Suppressor macrophage (primary cell): ENCODE measurements at regions not wholly inside any gene's neighbourhood (a gene's known extent, or its start where the extent isn't known, plus 50 kb on each side); places are given as distances from the start of the nearest gene placed in this dataset.
"Not testable (repeated sequence)": the region's sequence is repeated elsewhere in the genome, so short reads cannot be mapped to it uniquely, and the experiment has no call there.

Experiments used
- DNase-seq, 4 experiments: peaks; one replicate each; pipeline ENCODE4 v3.0.0-alpha.2; 2020 to 2022

DNA sequence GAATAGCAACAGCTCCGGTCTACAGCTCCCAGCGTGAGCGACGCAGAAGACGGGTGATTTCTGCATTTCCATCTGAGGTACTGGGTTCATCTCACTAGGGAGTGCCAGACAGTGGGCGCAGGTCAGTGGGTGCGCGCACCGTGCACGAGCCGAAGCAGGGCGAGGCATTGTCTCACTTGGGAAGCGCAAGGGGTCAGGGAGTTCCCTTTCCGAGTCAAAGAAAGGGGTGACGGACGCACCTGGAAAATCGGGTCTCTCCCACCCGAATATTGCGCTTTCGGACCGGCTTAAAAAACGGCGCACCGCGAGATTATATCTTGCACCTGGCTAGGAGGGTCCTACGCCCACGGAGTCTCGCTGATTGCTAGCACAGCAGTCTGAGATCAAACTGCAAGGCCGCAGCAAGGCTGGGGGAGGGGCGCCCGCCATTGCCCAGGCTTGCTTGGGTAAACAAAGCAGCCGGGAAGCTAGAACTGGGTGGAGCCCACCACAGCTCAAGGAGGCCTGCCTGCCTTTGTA is 442.3 kb upstream of the NFIA start:
- not testable (repeated sequence) for DNase-seq

- DNase-seq = no peak
Observed at GRCh38 chr1:60639287-60639686, 443.1 kb upstream of the NFIA start.

DNA sequence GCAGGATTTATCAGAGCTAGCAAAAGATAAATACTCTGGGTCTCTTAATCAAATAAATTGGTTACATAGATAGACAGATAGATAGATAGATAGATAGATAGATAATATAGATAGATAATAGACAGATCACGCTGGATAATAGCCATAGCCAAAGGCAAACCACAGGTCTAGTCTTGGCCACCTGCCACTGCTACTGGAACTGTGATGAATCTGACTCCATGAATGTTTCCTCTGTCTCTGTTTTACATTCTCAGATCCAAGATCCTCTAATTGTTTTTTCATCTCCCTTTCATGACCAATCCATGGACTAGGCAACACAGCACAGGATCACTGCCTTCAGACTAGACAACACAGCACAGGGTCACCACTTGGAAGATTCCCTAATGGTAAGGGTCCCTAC is 444.7 kb upstream of the NFIA start:
- no peak for DNase-seq

DNA sequence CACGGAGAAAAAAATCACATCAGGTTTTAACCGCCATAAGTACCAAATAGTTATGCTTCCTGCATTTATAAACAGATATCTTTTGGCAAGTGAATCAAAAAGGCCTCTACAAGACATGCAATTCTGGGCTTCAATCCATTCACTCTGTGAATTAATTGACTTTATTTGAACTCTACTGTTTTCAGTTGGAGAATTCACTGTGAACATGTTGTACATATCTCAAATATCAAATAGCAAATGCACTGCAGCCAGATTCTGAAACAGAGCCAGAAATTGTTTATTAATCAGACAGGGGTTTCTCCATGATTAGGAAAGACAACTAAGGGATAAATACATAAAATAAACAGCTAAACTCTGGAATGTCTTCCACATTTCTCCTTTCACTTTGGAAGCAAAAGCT is 445.4 kb upstream of the NFIA start:
- DNase-seq = no peak

GRCh38 chr1:60634106-60634505 is 448.3 kb upstream of the NFIA start:
- DNase-seq = no peak

GRCh38 chr1:60622486-60622885 is 459.9 kb upstream of the NFIA start:
- DNase-seq = no peak

- peak; percentile 11 to 40 (median 23) for DNase-seq
Observed at GRCh38 chr1:60621368-60621851, 461.0 kb upstream of the NFIA start.

GRCh38 chr1:60620087-60620486 is 462.3 kb upstream of the NFIA start:
- no peak for DNase-seq

- DNase-seq = no peak
Observed at GRCh38 chr1:60619581-60619980, 462.8 kb upstream of the NFIA start.

- DNase-seq = no peak
Observed at GRCh38 chr1:60615666-60616065, 466.7 kb upstream of the NFIA start.

GRCh38 chr1:60612790-60613189 is 469.6 kb upstream of the NFIA start:
- no peak for DNase-seq

DNA sequence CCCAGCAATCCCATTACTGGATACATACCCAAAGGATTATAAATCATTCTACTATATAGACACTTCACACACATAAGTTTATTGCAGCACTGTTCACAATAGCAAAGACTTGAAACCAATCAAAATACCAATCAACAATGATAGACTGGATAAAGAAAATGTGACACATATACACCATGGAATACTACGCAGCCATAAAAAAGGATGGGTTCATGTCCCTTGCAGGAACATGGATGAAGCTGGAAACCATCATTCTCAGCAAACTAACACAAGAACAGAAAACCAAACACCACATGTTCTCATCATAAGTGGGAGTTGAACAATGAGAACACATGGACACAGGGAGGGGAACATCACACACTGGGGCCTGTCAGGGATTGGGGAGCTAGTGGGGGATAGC is 475.4 kb upstream of the NFIA start:
- DNase-seq = not testable (repeated sequence)

- peak in 1 of 4 experiments; percentile 3 for DNase-seq
Observed at GRCh38 chr1:60600532-60600931, 481.8 kb upstream of the NFIA start.

- DNase-seq = no peak
Observed at GRCh38 chr1:60599574-60599973, 482.8 kb upstream of the NFIA start.

DNA sequence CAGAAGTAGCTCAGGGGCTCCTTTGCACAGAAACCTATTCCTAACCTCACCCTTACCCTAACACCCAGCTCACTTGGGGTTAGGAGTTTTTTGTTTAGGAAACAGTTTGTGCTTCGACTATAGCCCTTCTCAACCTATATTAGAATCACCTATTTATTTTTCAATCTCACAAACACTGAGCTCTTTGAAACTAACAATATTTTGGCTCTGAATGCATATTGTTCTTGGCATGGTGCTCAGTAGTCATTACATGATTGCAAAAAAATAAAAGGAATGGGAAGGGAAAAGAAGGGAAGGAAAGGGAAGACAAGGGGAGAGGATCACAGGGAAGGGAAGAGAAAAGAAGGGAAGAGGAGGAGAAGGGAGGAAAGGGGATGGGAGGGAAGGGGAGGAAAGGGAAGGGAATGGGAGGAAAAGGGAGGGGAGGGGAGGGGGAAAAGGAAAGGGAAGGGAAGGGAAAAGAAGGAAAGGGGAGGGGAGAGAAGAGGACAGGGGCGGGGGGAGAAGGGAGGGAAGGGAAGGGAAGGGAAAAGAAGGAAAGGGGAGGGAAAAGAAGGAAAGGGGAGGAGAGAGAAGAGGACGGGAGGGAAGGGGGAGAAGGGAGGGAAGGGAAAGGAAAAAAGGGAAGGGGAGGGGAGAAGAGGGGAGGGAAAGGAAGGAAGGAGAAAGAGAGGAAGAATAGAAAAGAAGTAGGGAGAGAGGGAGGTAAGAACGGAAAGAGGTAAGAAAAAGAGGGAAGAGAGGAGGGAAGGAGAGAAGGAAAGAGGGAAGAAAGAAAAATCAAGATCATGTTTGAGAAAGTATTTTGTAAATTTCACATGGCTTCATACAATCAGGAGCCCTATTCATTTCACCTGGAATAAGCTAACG is 484.1 kb upstream of the NFIA start:
- no peak for DNase-seq

DNA sequence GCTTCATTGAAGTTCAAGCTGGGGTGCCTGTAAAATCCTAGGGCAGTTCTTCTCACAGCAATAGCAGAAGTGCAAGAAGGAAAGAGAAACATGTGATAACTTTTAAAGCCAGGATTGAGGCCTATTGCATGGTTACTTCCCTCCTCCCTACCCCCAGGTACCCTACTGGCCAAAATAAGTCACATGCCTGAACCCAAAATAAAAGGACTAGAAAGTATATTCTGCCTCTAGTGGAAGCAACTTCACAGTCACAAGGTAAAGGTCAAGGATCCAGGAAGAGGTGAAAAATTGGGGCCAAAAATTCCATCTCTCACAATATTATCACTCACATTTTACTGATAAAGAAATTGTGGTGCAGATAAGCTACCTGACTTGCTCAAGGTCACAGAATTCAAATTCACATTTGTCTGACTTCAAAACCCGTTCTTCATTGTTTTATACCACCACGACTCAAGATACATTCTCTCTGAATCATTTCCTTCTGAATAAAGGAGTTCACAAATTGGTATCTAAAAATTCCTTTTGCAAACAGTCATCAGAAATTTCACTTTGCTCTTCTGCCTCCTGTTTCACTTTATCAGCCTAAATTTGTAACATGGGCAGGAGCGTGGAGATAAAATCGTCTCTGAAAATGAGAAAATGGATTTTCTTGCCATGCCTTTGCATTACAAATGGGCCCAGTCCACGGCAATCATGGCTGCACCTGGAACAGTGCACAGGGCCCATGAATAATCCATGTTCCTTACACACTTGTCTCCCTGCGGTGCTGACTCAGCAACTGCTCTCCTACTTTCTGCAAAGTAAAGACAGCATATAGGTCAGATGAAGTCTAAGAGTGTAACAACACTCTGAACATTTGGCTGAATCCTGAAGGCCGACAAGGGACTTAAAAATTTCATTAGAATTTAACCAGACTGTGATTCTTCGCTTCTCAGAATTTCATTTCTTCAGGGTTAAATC is 485.3 kb upstream of the NFIA start:
- DNase-seq = peak in 3 of 4 experiments; percentile 4 to 25 (median 10)

DNA sequence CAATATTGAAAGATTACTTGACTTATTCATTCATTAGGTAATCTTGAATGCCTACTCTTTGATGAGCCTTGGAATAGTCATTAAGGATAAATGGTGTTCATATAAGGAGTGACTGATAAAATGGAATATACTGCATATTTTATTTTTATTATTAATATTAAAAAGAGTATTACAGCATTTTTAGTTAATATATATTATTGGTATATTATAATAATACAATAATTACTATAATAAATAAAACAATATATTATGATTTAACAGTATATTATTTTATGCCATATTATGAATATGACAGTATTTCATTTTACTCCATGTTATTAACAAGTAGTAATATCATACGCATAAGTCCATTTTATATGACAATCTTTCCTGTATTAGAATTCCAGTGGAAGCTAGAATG is 490.8 kb upstream of the NFIA start:
- DNase-seq = no peak

- no peak for DNase-seq
Observed at GRCh38 chr1:60589916-60590315, 492.4 kb upstream of the NFIA start.

- DNase-seq = no peak
Observed at GRCh38 chr1:60589046-60589748, 493.2 kb upstream of the NFIA start.

GRCh38 chr1:60584371-60584770 is 498.0 kb upstream of the NFIA start:
- no peak for DNase-seq

GRCh38 chr1:60583696-60584095 is 498.7 kb upstream of the NFIA start:
- DNase-seq = no peak

GRCh38 chr1:60581455-60582220 is 500.7 kb upstream of the NFIA start:
- DNase-seq = peak in 1 of 4 experiments; percentile 7
